Peyer's patch (tissue), 4 donors: ENCODE measurements at regions not wholly inside any gene's neighbourhood (a gene's known extent, or its start where the extent isn't known, plus 50 kb on each side); places are given as distances from the start of the nearest gene placed in this dataset.

Experiments used
- DNase-seq, 3 donors: peaks; one replicate each; pipeline ENCODE4 v3.0.0-alpha.2; 2017 to 2019
- H3K27ac ChIP-seq, 4 donors: fragments of 200-600 bp; sonication (generic); one replicate each; pipeline ENCODE4 v1.5.1; 2016 to 2019
- H3K27me3 ChIP-seq, 2 donors: fragments of 200-600 bp; sonication (generic); one replicate each; pipeline ENCODE4 v1.5.1; 2019
- H3K36me3 ChIP-seq, 3 donors: fragments of 200-600 bp; sonication (generic); one replicate each; pipeline ENCODE4 v1.5.1; 2016 to 2019
- H3K4me1 ChIP-seq, 4 donors: fragments of 200-600 bp; sonication (generic); one replicate each; pipeline ENCODE4 v1.5.1; 2016 to 2019
- H3K4me3 ChIP-seq, 4 donors: fragments of 200-600 bp; sonication (generic); 1 replicate in 3 of 4; 2 replicates in 1 of 4; pipeline ENCODE4 v1.5.1; 2016 to 2019; ENCODE audit warnings: mild to moderate bottlenecking in 1 of 4
- H3K9me3 ChIP-seq, 4 donors: fragments of 200-600 bp; sonication (generic); one replicate each; pipeline ENCODE4 v1.5.1; 2016 to 2019; ENCODE audit warnings: mild to moderate bottlenecking in 1 of 4
- CTCF ChIP-seq, 6 experiments: fragments of 450-650 bp in 4 of 6; fragments of 200-600 bp in 2 of 6; sonication (generic) in 1 of 6; IDR thresholded peaks; one replicate each; pipeline ENCODE4 v1.5.1; 2017 to 2019; ENCODE audit warnings: antibody characterized with exemption in 6 of 6, mild to moderate bottlenecking in 3 of 6, moderate library complexity in 1 of 6
- POLR2A ChIP-seq, 2 donors: fragments of 450-650 bp; IDR thresholded peaks; one replicate each; pipeline ENCODE4 v1.5.1; 2017; ENCODE audit warnings: antibody characterized with exemption in 2 of 2, mild to moderate bottlenecking in 2 of 2, moderate library complexity in 2 of 2

GRCh38 chr14:89024691-89025090 is 200.2 kb downstream of the TTC8 start:
- Histone ChIP-seq H3K27ac (no peak overlapping the region), H3K4me1 (peaks cover 0 to 14% (median 2%) of the 10 kb centered on the region in 4 donors), H3K27me3 (no peaks in the 10 kb centered on the region), H3K4me3 (no peak overlapping the region), H3K9me3 (no peaks in the 10 kb centered on the region), H3K36me3 (no peaks in the 10 kb centered on the region)
- TF ChIP-seq CTCF (IDR thresholded peaks at IDR 0.05) (no peak), POLR2A (IDR thresholded peaks at IDR 0.05) (no peak)
- no peak for DNase-seq

GRCh38 chr14:89025561-89026236 is 201.2 kb downstream of the TTC8 start:
- H3K27ac ChIP-seq = no peak overlapping the region

GRCh38 chr14:89027097-89027740 is 202.8 kb downstream of the TTC8 start:
- H3K4me3 ChIP-seq = peak overlapping the region; percentile 43 to 75 (median 56)
- H3K27ac ChIP-seq = no peak overlapping the region
- peak; percentile 22 to 76 (median 62) for DNase-seq
- H3K9me3 ChIP-seq = no peaks in the 10 kb centered on the region
- no peaks in the 10 kb centered on the region for H3K27me3 ChIP-seq
- peak; percentile 57 to 94 (median 92) for TF ChIP-seq CTCF (IDR thresholded peaks at IDR 0.05)
- TF ChIP-seq POLR2A (IDR thresholded peaks at IDR 0.05) = no peak
- H3K4me1 ChIP-seq = peaks cover 0 to 14% (median 2%) of the 10 kb centered on the region in 4 donors
- H3K36me3 ChIP-seq = no peaks in the 10 kb centered on the region

More at GRCh38 chr14:89025561-89026236, 201.2 kb downstream of the TTC8 start:
- no peak overlapping the region for H3K4me3 ChIP-seq
- DNase-seq = no peak
- peaks cover 0 to 14% (median 2%) of the 10 kb centered on the region in 4 donors for H3K4me1 ChIP-seq
- H3K9me3 ChIP-seq = no peaks in the 10 kb centered on the region
- no peaks in the 10 kb centered on the region for H3K36me3 ChIP-seq
- no peak for TF ChIP-seq POLR2A (IDR thresholded peaks at IDR 0.05)
- no peak for TF ChIP-seq CTCF (IDR thresholded peaks at IDR 0.05)
- H3K27me3 ChIP-seq = no peaks in the 10 kb centered on the region

- no peaks in the 10 kb centered on the region for H3K36me3 ChIP-seq
- no peak for DNase-seq
- H3K9me3 ChIP-seq = no peaks in the 10 kb centered on the region
- no peak for TF ChIP-seq CTCF (IDR thresholded peaks at IDR 0.05)
- TF ChIP-seq POLR2A (IDR thresholded peaks at IDR 0.05) = no peak
- H3K27me3 ChIP-seq = no peaks in the 10 kb centered on the region
- H3K4me3 ChIP-seq = no peak overlapping the region
- no peak overlapping the region for H3K27ac ChIP-seq
- peaks cover 0 to 14% (median 2%) of the 10 kb centered on the region in 4 donors for H3K4me1 ChIP-seq
Observed at GRCh38 chr14:89028462-89029134, 204.1 kb downstream of the TTC8 start.

- no peaks in the 10 kb centered on the region for H3K36me3 ChIP-seq
- H3K27ac ChIP-seq = no peak overlapping the region
- peaks cover 0 to 14% (median 2%) of the 10 kb centered on the region in 4 donors for H3K4me1 ChIP-seq
- H3K4me3 ChIP-seq = no peak overlapping the region
- H3K9me3 ChIP-seq = no peaks in the 10 kb centered on the region
- no peak for DNase-seq
- no peak for TF ChIP-seq CTCF (IDR thresholded peaks at IDR 0.05)
- TF ChIP-seq POLR2A (IDR thresholded peaks at IDR 0.05) = no peak
- no peaks in the 10 kb centered on the region for H3K27me3 ChIP-seq
Observed at GRCh38 chr14:89029961-89030694, 205.7 kb downstream of the TTC8 start.
